Body of pancreas (tissue), 4 donors: ENCODE measurements at regions not wholly inside any gene's neighbourhood (a gene's known extent, or its start where the extent isn't known, plus 50 kb on each side); places are given as distances from the start of the nearest gene placed in this dataset.

Source experiments
- CTCF ChIP-seq, 7 experiments: fragments of 450-650 bp in 4 of 7; fragments of 200-600 bp in 3 of 7; sonication (generic) in 3 of 7; IDR thresholded peaks; one replicate each; pipeline ENCODE4 v1.5.1; 2016 to 2019; ENCODE audit warnings: antibody characterized with exemption in 7 of 7
- POLR2A ChIP-seq, 3 donors: fragments of 450-650 bp; IDR thresholded peaks; one replicate each; pipeline ENCODE4 v1.6.1; 2016; ENCODE audit warnings: antibody characterized with exemption in 3 of 3, mild to moderate bottlenecking in 2 of 3

- TF ChIP-seq CTCF (IDR thresholded peaks at IDR 0.05) (no peak), POLR2A (IDR thresholded peaks at IDR 0.05) (no peak)
Measured at GRCh38 chr1:218573925-218574324, 228.8 kb downstream of the TGFB2 start.
